WTC11 (cell line): ENCODE measurements at regions not wholly inside any gene's neighbourhood (a gene's known extent, or its start where the extent isn't known, plus 50 kb on each side); places are given as distances from the start of the nearest gene placed in this dataset.

ENCODE experiments used
- ATAC-seq: fragments of 200-7000 bp; cut with Tn5 transposase; 2 replicates; pipeline ENCODE4 v1.10.0; 2021; ENCODE audit warnings: mild to moderate bottlenecking, moderate library complexity
- CTCF ChIA-PET: fragments of 300-600 bp; sonication (Branson Sonifier 250); formaldehyde crosslinking; loops from one replicate; lab custom pipeline; 2021; ENCODE audit warnings: antibody characterized with exemption; lab: Charles Lee
- POLR2A ChIA-PET: fragments of 350-600 bp; sonication (Branson Sonifier 250); formaldehyde crosslinking; loops from one replicate; lab custom pipeline; 2021; ENCODE audit warnings: antibody characterized with exemption; lab: Charles Lee
- DNase-seq: peaks from one replicate; pipeline ENCODE4 v3.0.0; 2021; ENCODE audit warnings: low spot score
- H3K27ac Mint-ChIP-seq: 2 replicates; pipeline ENCODE4 v1.8.0; 2021; ENCODE audit warnings: mixed read lengths
- H3K27me3 Mint-ChIP-seq: 2 replicates; pipeline ENCODE4 v1.8.0; 2021; ENCODE audit warnings: low read depth, mild to moderate bottlenecking, moderate library complexity, mixed read lengths
- H3K36me3 Mint-ChIP-seq: 2 replicates; pipeline ENCODE4 v1.8.0; 2021; ENCODE audit warnings: mixed read lengths
- H3K4me1 Mint-ChIP-seq: 2 replicates; pipeline ENCODE4 v1.8.0; 2022; ENCODE audit warnings: mixed read lengths
- H3K4me3 Mint-ChIP-seq: 2 replicates; pipeline ENCODE4 v1.8.0; 2021; ENCODE audit warnings: mild to moderate bottlenecking, moderate library complexity, mixed read lengths
- H3K9me3 Mint-ChIP-seq: 2 replicates; pipeline ENCODE4 v1.8.0; 2021; ENCODE audit warnings: mixed read lengths
- ATF3 ChIP-seq: sonication (generic); formaldehyde crosslinking; conservative IDR thresholded peaks from 2 replicates; pipeline ENCODE4 v1.8.1; 2022; ENCODE audit warnings: mild to moderate bottlenecking, missing genetic modification reagents
- CBFB ChIP-seq: sonication (generic); formaldehyde crosslinking; IDR thresholded peaks from 2 replicates; pipeline ENCODE4 v1.8.1; 2022; ENCODE audit warnings: mild to moderate bottlenecking, low read depth, missing genetic modification reagents
- ELF4 ChIP-seq: sonication (generic); formaldehyde crosslinking; IDR thresholded peaks from 2 replicates; pipeline ENCODE4 v1.8.1; 2022; ENCODE audit warnings: low read depth, mild to moderate bottlenecking, moderate library complexity, missing genetic modification reagents
- GABPB1 ChIP-seq: sonication (generic); formaldehyde crosslinking; IDR thresholded peaks from 2 replicates; pipeline ENCODE4 v1.8.1; 2023; ENCODE audit warnings: mild to moderate bottlenecking, missing genetic modification reagents
- IRF1 ChIP-seq: sonication (generic); formaldehyde crosslinking; IDR thresholded peaks from 2 replicates; pipeline ENCODE4 v1.8.0; 2023; ENCODE audit warnings: missing genetic modification reagents
- IRF2 ChIP-seq: sonication (generic); formaldehyde crosslinking; IDR thresholded peaks from 2 replicates; pipeline ENCODE4 v1.8.0; 2022; ENCODE audit warnings: low read depth, missing genetic modification reagents, borderline replicate concordance
- MXD4 ChIP-seq: fragments of 250-450 bp; sonication (Bioruptor Pico); IDR thresholded peaks from 2 replicates; pipeline ENCODE4 v1.8.0; 2021; ENCODE audit warnings: mild to moderate bottlenecking, moderate library complexity, borderline replicate concordance
- NFATC4 ChIP-seq: fragments of 250-450 bp; sonication (Bioruptor Pico); IDR thresholded peaks from 2 replicates; pipeline ENCODE4 v1.9.0; 2021; ENCODE audit warnings: mild to moderate bottlenecking
- NFE2L1 ChIP-seq: sonication (generic); formaldehyde crosslinking; IDR thresholded peaks from 2 replicates; pipeline ENCODE4 v1.8.1; 2023; ENCODE audit warnings: missing genetic modification reagents
- SMAD3 ChIP-seq: sonication (generic); formaldehyde crosslinking; IDR thresholded peaks from 2 replicates; pipeline ENCODE4 v1.8.0; 2022; ENCODE audit warnings: missing genetic modification reagents, mild to moderate bottlenecking, borderline replicate concordance
- SMAD4 ChIP-seq: sonication (generic); formaldehyde crosslinking; IDR thresholded peaks from 2 replicates; pipeline ENCODE4 v1.8.0; 2022; ENCODE audit warnings: mild to moderate bottlenecking, missing genetic modification reagents
- TEAD4 ChIP-seq: sonication (generic); formaldehyde crosslinking; IDR thresholded peaks from 2 replicates; pipeline ENCODE4 v1.8.0; 2022; ENCODE audit warnings: mild to moderate bottlenecking, missing genetic modification reagents
- ZBTB21 ChIP-seq: sonication (generic); formaldehyde crosslinking; IDR thresholded peaks from 2 replicates; pipeline ENCODE4 v1.8.1; 2023; ENCODE audit warnings: mild to moderate bottlenecking, missing genetic modification reagents, borderline replicate concordance
- ZNF138 ChIP-seq: sonication (generic); formaldehyde crosslinking; conservative IDR thresholded peaks from 2 replicates; pipeline ENCODE4 v1.8.1; 2022; ENCODE audit warnings: mild to moderate bottlenecking, moderate library complexity, missing genetic modification reagents
- ZNF232 ChIP-seq: sonication (generic); formaldehyde crosslinking; IDR thresholded peaks from 2 replicates; pipeline ENCODE4 v1.8.0; 2022; ENCODE audit warnings: mild to moderate bottlenecking, missing genetic modification reagents
- ZNF671 ChIP-seq: fragments of 250-450 bp; sonication (Bioruptor Pico); IDR thresholded peaks from 2 replicates; pipeline ENCODE4 v1.8.0; 2021; ENCODE audit warnings: mild to moderate bottlenecking
- TF ChIP-seq, protein P1 (sequence below): fragments of 250-450 bp; sonication (Bioruptor Pico); IDR thresholded peaks from 2 replicates; pipeline ENCODE4 v1.9.0; 2021; ENCODE audit warnings: mild to moderate bottlenecking, borderline replicate concordance
- TF ChIP-seq, protein P2 (sequence below): sonication (generic); formaldehyde crosslinking; IDR thresholded peaks from 2 replicates; pipeline ENCODE4 v1.8.0; 2023; ENCODE audit warnings: missing genetic modification reagents, mild to moderate bottlenecking, borderline replicate concordance
- TF ChIP-seq, protein P3 (sequence below): sonication (generic); formaldehyde crosslinking; IDR thresholded peaks from 2 replicates; pipeline ENCODE4 v1.8.1; 2022; ENCODE audit warnings: missing genetic modification reagents, borderline replicate concordance
- TF ChIP-seq, protein P4 (sequence below): sonication (generic); formaldehyde crosslinking; IDR thresholded peaks from 2 replicates; pipeline ENCODE4 v1.8.0; 2022; ENCODE audit warnings: mild to moderate bottlenecking, missing genetic modification reagents

- H3K27me3 Mint-ChIP-seq: no peaks in the 10 kb centered on the region
- TF ChIP-seq SMAD3 (CRISPR knock-in tag): no peak
- TF ChIP-seq ZNF671 (CRISPR knock-in tag): no peak
- TF ChIP-seq GABPB1 (CRISPR knock-in tag): no peak
- no peak for TF ChIP-seq IRF2 (CRISPR knock-in tag)
- TF ChIP-seq, protein P1, sequence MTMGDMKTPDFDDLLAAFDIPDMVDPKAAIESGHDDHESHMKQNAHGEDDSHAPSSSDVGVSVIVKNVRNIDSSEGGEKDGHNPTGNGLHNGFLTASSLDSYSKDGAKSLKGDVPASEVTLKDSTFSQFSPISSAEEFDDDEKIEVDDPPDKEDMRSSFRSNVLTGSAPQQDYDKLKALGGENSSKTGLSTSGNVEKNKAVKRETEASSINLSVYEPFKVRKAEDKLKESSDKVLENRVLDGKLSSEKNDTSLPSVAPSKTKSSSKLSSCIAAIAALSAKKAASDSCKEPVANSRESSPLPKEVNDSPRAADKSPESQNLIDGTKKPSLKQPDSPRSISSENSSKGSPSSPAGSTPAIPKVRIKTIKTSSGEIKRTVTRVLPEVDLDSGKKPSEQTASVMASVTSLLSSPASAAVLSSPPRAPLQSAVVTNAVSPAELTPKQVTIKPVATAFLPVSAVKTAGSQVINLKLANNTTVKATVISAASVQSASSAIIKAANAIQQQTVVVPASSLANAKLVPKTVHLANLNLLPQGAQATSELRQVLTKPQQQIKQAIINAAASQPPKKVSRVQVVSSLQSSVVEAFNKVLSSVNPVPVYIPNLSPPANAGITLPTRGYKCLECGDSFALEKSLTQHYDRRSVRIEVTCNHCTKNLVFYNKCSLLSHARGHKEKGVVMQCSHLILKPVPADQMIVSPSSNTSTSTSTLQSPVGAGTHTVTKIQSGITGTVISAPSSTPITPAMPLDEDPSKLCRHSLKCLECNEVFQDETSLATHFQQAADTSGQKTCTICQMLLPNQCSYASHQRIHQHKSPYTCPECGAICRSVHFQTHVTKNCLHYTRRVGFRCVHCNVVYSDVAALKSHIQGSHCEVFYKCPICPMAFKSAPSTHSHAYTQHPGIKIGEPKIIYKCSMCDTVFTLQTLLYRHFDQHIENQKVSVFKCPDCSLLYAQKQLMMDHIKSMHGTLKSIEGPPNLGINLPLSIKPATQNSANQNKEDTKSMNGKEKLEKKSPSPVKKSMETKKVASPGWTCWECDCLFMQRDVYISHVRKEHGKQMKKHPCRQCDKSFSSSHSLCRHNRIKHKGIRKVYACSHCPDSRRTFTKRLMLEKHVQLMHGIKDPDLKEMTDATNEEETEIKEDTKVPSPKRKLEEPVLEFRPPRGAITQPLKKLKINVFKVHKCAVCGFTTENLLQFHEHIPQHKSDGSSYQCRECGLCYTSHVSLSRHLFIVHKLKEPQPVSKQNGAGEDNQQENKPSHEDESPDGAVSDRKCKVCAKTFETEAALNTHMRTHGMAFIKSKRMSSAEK: no peak
- no peak for TF ChIP-seq NFATC4 (CRISPR knock-in tag)
- TF ChIP-seq IRF1: no peak
- no peak for TF ChIP-seq ELF4 (CRISPR knock-in tag)
- no peak for TF ChIP-seq SMAD4
- no peak for TF ChIP-seq ZBTB21 (CRISPR knock-in tag)
- TF ChIP-seq ZNF138 (CRISPR knock-in tag): no peak
- no peak for TF ChIP-seq TEAD4 (CRISPR knock-in tag)
- no peak for TF ChIP-seq CBFB
- no peak for TF ChIP-seq MXD4 (CRISPR knock-in tag)
- TF ChIP-seq, protein P2, sequence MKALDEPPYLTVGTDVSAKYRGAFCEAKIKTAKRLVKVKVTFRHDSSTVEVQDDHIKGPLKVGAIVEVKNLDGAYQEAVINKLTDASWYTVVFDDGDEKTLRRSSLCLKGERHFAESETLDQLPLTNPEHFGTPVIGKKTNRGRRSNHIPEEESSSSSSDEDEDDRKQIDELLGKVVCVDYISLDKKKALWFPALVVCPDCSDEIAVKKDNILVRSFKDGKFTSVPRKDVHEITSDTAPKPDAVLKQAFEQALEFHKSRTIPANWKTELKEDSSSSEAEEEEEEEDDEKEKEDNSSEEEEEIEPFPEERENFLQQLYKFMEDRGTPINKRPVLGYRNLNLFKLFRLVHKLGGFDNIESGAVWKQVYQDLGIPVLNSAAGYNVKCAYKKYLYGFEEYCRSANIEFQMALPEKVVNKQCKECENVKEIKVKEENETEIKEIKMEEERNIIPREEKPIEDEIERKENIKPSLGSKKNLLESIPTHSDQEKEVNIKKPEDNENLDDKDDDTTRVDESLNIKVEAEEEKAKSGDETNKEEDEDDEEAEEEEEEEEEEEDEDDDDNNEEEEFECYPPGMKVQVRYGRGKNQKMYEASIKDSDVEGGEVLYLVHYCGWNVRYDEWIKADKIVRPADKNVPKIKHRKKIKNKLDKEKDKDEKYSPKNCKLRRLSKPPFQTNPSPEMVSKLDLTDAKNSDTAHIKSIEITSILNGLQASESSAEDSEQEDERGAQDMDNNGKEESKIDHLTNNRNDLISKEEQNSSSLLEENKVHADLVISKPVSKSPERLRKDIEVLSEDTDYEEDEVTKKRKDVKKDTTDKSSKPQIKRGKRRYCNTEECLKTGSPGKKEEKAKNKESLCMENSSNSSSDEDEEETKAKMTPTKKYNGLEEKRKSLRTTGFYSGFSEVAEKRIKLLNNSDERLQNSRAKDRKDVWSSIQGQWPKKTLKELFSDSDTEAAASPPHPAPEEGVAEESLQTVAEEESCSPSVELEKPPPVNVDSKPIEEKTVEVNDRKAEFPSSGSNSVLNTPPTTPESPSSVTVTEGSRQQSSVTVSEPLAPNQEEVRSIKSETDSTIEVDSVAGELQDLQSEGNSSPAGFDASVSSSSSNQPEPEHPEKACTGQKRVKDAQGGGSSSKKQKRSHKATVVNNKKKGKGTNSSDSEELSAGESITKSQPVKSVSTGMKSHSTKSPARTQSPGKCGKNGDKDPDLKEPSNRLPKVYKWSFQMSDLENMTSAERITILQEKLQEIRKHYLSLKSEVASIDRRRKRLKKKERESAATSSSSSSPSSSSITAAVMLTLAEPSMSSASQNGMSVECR (CRISPR knock-in tag): no peak
- TF ChIP-seq ZNF232 (CRISPR knock-in tag): no peak
- no peak for TF ChIP-seq NFE2L1 (CRISPR knock-in tag)
- TF ChIP-seq, protein P3, sequence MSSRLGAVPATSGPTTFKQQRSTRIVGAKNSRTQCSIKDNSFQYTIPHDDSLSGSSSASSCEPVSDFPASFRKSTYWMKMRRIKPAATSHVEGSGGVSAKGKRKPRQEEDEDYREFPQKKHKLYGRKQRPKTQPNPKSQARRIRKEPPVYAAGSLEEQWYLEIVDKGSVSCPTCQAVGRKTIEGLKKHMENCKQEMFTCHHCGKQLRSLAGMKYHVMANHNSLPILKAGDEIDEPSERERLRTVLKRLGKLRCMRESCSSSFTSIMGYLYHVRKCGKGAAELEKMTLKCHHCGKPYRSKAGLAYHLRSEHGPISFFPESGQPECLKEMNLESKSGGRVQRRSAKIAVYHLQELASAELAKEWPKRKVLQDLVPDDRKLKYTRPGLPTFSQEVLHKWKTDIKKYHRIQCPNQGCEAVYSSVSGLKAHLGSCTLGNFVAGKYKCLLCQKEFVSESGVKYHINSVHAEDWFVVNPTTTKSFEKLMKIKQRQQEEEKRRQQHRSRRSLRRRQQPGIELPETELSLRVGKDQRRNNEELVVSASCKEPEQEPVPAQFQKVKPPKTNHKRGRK (CRISPR knock-in tag): no peak
- TF ChIP-seq, protein P4, sequence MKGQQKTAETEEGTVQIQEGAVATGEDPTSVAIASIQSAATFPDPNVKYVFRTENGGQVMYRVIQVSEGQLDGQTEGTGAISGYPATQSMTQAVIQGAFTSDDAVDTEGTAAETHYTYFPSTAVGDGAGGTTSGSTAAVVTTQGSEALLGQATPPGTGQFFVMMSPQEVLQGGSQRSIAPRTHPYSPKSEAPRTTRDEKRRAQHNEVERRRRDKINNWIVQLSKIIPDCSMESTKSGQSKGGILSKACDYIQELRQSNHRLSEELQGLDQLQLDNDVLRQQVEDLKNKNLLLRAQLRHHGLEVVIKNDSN (CRISPR knock-in tag): no peak
- TF ChIP-seq ATF3: no peak
- H3K36me3 Mint-ChIP-seq: no peaks in the 10 kb centered on the region
- ChIA-PET POLR2A (no interaction called here), CTCF (interaction anchor here (1.5 kb wide), 1 partner anchor 23 kb away, joined by 6 read pairs; no protein-coding TSS in a partner anchor)
- ATAC-seq: no peak
- H3K4me1 Mint-ChIP-seq: peaks cover 8% of the 10 kb centered on the region
- no peak overlapping the region; the same call in 1 of the 2 replicates for H3K27ac Mint-ChIP-seq
- H3K9me3 Mint-ChIP-seq: 0 out of 2 replicates have a peak, but pooled peaks cover 6% of the 10 kb centered on the region
- no peak for DNase-seq
- H3K4me3 Mint-ChIP-seq: no peak overlapping the region
Observed at GRCh38 chr3:164416491-164417222, 661.6 kb downstream of the SI start.
